A549 (cell line): ENCODE measurements at regions not wholly inside any gene's neighbourhood (a gene's known extent, or its start where the extent isn't known, plus 50 kb on each side); places are given as distances from the start of the nearest gene placed in this dataset.

ENCODE experiments used
- BHLHE40 ChIP-seq: IDR thresholded peaks from 2 replicates; pipeline ENCODE4 v1.6.1; 2012; ENCODE audit warnings: low read depth, low read length, inconsistent platforms
- CEBPB ChIP-seq, 2 experiments: fragments of >200 bp in 1 of 2; sonication (Bioruptor Twin) in 1 of 2; formaldehyde crosslinking in 1 of 2; IDR thresholded peaks; 2 replicates each; pipeline ENCODE4 v1.6.1; 2012 to 2016
- CHD2 ChIP-seq: fragments of 150-350 bp; IDR thresholded peaks from 2 replicates; pipeline ENCODE4 v1.6.1; 2014; ENCODE audit warnings: low read length; ENCODE audit not compliant: partially characterized antibody
- CHD4 ChIP-seq: fragments of 200-600 bp; sonication (generic); IDR thresholded peaks from 2 replicates; pipeline ENCODE4 v1.6.1; 2016; ENCODE audit warnings: antibody characterized with exemption, mild to moderate bottlenecking, borderline replicate concordance
- EP300 ChIP-seq, 2 experiments: fragments of >200 bp; sonication (Bioruptor Twin); formaldehyde crosslinking; IDR thresholded peaks; 2 replicates in 1 of 2; 3 replicates in 1 of 2; pipeline ENCODE4 v1.6.1; 2016 to 2017
- FOSB ChIP-seq: fragments of 250-450 bp; sonication (Bioruptor Pico); IDR thresholded peaks from 2 replicates; pipeline ENCODE4 v1.5.0; 2020; ENCODE audit warnings: mild to moderate bottlenecking, moderate library complexity
- HDAC2 ChIP-seq: fragments of 200-600 bp; sonication (generic); IDR thresholded peaks from 2 replicates; pipeline ENCODE4 v1.6.1; 2016
- POLR2A ChIP-seq: IDR thresholded peaks from 2 replicates; pipeline ENCODE4 v1.6.1; 2012; ENCODE audit warnings: mild to moderate bottlenecking, low read length
- RAD21 ChIP-seq, 2 experiments: fragments of >200 bp in 1 of 2; sonication (Bioruptor Twin) in 1 of 2; formaldehyde crosslinking in 1 of 2; IDR thresholded peaks in 1 of 2; conservative IDR thresholded peaks in 1 of 2; 2 replicates in 1 of 2; 3 replicates in 1 of 2; pipeline ENCODE4 v1.6.1; 2012 to 2018; ENCODE audit warnings: inconsistent platforms in 1 of 2
- ZC3H11A ChIP-seq: fragments of 450-650 bp; IDR thresholded peaks from 2 replicates; pipeline ENCODE4 v1.6.1; 2014; ENCODE audit warnings: antibody characterized with exemption, mild to moderate bottlenecking
- TF ChIP-seq, protein P1 (sequence below): fragments of >200 bp; sonication (Bioruptor Twin); formaldehyde crosslinking; IDR thresholded peaks from 3 replicates; pipeline ENCODE4 v1.5.1; 2016
- TF ChIP-seq, protein P2 (sequence below): IDR thresholded peaks from 2 replicates; pipeline ENCODE4 v1.6.1; 2012
- TF ChIP-seq, protein P3 (sequence below): fragments of 450-650 bp; IDR thresholded peaks from 2 replicates; pipeline ENCODE4 v1.6.1; 2014; ENCODE audit warnings: antibody characterized with exemption
- TF ChIP-seq, protein P4 (sequence below): fragments of >200 bp; sonication (Bioruptor Twin); formaldehyde crosslinking; IDR thresholded peaks from 3 replicates; pipeline ENCODE4 v1.6.1; 2016

DNA sequence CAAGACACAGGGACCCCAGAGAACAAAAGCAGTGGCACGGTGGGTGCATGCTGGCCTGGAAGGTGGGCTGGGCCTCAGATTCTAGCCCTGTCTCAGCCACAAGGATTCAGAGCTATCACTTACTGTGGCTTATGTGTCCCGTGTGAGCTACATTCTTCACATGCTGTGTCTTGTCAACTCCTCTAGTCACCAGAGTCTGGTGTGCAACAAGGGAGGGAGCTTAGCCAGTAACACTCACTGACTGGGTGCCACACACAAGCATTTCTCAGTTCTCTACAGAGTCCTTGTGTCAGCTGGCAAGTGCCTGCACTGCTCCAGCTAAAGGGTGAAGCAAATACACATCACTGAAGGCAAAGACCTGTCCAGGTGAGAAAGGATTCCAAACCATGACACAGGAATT lies 186.9 kb upstream of the CDYL start:
- TF ChIP-seq POLR2A (no peak), CHD4 (no peak), HDAC2 (no peak), CEBPB (IDR thresholded peaks at IDR 0.05) (no peak), RAD21 (conservative IDR thresholded peaks at IDR 0.05 in 1 of 2, IDR thresholded peaks at IDR 0.05 in 1 of 2) (no peak), EP300 (IDR thresholded peaks at IDR 0.05) (no peak), BHLHE40 (no peak), FOSB (CRISPR knock-in tag) (no peak), ZC3H11A (no peak), CHD2 (no peak)
- TF ChIP-seq, protein P1, sequence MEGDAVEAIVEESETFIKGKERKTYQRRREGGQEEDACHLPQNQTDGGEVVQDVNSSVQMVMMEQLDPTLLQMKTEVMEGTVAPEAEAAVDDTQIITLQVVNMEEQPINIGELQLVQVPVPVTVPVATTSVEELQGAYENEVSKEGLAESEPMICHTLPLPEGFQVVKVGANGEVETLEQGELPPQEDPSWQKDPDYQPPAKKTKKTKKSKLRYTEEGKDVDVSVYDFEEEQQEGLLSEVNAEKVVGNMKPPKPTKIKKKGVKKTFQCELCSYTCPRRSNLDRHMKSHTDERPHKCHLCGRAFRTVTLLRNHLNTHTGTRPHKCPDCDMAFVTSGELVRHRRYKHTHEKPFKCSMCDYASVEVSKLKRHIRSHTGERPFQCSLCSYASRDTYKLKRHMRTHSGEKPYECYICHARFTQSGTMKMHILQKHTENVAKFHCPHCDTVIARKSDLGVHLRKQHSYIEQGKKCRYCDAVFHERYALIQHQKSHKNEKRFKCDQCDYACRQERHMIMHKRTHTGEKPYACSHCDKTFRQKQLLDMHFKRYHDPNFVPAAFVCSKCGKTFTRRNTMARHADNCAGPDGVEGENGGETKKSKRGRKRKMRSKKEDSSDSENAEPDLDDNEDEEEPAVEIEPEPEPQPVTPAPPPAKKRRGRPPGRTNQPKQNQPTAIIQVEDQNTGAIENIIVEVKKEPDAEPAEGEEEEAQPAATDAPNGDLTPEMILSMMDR: no peak
- TF ChIP-seq, protein P2, sequence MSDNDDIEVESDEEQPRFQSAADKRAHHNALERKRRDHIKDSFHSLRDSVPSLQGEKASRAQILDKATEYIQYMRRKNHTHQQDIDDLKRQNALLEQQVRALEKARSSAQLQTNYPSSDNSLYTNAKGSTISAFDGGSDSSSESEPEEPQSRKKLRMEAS: no peak
- TF ChIP-seq, protein P3, sequence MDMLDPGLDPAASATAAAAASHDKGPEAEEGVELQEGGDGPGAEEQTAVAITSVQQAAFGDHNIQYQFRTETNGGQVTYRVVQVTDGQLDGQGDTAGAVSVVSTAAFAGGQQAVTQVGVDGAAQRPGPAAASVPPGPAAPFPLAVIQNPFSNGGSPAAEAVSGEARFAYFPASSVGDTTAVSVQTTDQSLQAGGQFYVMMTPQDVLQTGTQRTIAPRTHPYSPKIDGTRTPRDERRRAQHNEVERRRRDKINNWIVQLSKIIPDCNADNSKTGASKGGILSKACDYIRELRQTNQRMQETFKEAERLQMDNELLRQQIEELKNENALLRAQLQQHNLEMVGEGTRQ: no peak
- TF ChIP-seq, protein P4, sequence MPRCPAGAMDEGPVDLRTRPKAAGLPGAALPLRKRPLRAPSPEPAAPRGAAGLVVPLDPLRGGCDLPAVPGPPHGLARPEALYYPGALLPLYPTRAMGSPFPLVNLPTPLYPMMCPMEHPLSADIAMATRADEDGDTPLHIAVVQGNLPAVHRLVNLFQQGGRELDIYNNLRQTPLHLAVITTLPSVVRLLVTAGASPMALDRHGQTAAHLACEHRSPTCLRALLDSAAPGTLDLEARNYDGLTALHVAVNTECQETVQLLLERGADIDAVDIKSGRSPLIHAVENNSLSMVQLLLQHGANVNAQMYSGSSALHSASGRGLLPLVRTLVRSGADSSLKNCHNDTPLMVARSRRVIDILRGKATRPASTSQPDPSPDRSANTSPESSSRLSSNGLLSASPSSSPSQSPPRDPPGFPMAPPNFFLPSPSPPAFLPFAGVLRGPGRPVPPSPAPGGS: no peak
